ENCODE measurements at regions not wholly inside any gene's neighbourhood (a gene's known extent, or its start where the extent isn't known, plus 50 kb on each side); places are given as distances from the start of the nearest gene placed in this dataset.

- no peak for TF ChIP-seq POLR2A (IDR thresholded peaks at IDR 0.05; ENCODE audit: control extremely low read depth in 1 of 2, low read depth in 2 of 2, low read length in 2 of 2)
- no peak for TF ChIP-seq RAD21 (IDR thresholded peaks at IDR 0.05 in 1 of 2, conservative IDR thresholded peaks at IDR 0.05 in 1 of 2; ENCODE audit: low read depth in 2 of 2, low read length in 2 of 2)
- TF ChIP-seq TBP (IDR thresholded peaks at IDR 0.05; ENCODE audit: low read depth, low read length) = no peak
- no peak for TF ChIP-seq CTCF (IDR thresholded peaks at IDR 0.05; ENCODE audit: control extremely low read depth in 1 of 3, insufficient read depth in 1 of 3, low read depth in 1 of 3, low read length in 3 of 3)
- no peak for TF ChIP-seq BRCA1 (IDR thresholded peaks at IDR 0.05; ENCODE audit: low read depth, low read length)
- TF ChIP-seq EZH2 (IDR thresholded peaks at IDR 0.05; ENCODE audit: low read depth, low read length, severe bottlenecking) = no peak
- TF ChIP-seq MAX (IDR thresholded peaks at IDR 0.05) = no peak
- TF ChIP-seq TAF1 (IDR thresholded peaks at IDR 0.05; ENCODE audit: low read depth, low read length) = no peak
- no peak for TF ChIP-seq ATF2 (IDR thresholded peaks at IDR 0.05; ENCODE audit: low read length)
Measured at GRCh38 chr2:153595939-153596338, 117.4 kb upstream of the RPRM start.
